ENCODE measurements at regions not wholly inside any gene's neighbourhood (a gene's known extent, or its start where the extent isn't known, plus 50 kb on each side); places are given as distances from the start of the nearest gene placed in this dataset.

GRCh38 chr20:40319741-40320516 lies 369.1 kb downstream of the MAFB start:
- peaks cover 46% of the 10 kb centered on the region for H3K4me1 Mint-ChIP-seq
- H3K36me3 Mint-ChIP-seq: peaks cover 0 to 4% of the 10 kb centered on the region in 2 donors
- no peaks in the 10 kb centered on the region for H4K20me1 ChIP-seq (ENCODE audit: insufficient read depth, low read length)
- no peaks in the 10 kb centered on the region for H3K79me2 ChIP-seq (ENCODE audit: insufficient read depth, low read length)
- intact Hi-C loops (cut with micrococcal nuclease): loop anchor here (5.0 to 10.0 kb wide), 5 partner anchors 145 to 367 kb away; partner anchors contain the start of gene MAFB (in 2 of the 2)
- H3K27ac Mint-ChIP-seq: peak overlapping the region in 2 of 7 donors; percentile 3 to 92
- peaks cover 0 to 6% (median 0%) of the 10 kb centered on the region in 7 donors for H3K9me3 Mint-ChIP-seq
- H3K36me3 ChIP-seq (replicated peaks in 1 of 2; ENCODE audit: control insufficient read depth in 1 of 2, insufficient read depth in 2 of 2, low read length in 2 of 2): no peaks in the 10 kb centered on the region
- H3K27me3 ChIP-seq (ENCODE audit: control insufficient read depth in 2 of 2, insufficient read depth in 2 of 2, low read length in 2 of 2): peaks cover 6 to 7% of the 10 kb centered on the region in 2 donors
- H2AFZ ChIP-seq (ENCODE audit: insufficient read depth, low read depth, low read length, poor library complexity, severe bottlenecking): no peak overlapping the region
- TF ChIP-seq, protein P1, sequence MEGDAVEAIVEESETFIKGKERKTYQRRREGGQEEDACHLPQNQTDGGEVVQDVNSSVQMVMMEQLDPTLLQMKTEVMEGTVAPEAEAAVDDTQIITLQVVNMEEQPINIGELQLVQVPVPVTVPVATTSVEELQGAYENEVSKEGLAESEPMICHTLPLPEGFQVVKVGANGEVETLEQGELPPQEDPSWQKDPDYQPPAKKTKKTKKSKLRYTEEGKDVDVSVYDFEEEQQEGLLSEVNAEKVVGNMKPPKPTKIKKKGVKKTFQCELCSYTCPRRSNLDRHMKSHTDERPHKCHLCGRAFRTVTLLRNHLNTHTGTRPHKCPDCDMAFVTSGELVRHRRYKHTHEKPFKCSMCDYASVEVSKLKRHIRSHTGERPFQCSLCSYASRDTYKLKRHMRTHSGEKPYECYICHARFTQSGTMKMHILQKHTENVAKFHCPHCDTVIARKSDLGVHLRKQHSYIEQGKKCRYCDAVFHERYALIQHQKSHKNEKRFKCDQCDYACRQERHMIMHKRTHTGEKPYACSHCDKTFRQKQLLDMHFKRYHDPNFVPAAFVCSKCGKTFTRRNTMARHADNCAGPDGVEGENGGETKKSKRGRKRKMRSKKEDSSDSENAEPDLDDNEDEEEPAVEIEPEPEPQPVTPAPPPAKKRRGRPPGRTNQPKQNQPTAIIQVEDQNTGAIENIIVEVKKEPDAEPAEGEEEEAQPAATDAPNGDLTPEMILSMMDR (IDR thresholded peaks at IDR 0.05): no peak
- no peak overlapping the region for H3K4me3 Mint-ChIP-seq
- no peak overlapping the region for H3K27ac ChIP-seq (ENCODE audit: low read depth in 1 of 2, low read length in 2 of 2)
- H3K9ac ChIP-seq (ENCODE audit: insufficient read depth, low read length, poor library complexity, severe bottlenecking): no peak overlapping the region
- no peak overlapping the region for H3K4me2 ChIP-seq (replicated peaks; ENCODE audit: extremely low read depth, low read length, poor library complexity, severe bottlenecking)
- DNase-seq: no peak
- peaks cover 8 to 10% (median 8%) of the 10 kb centered on the region in 3 donors for H3K27me3 Mint-ChIP-seq (ENCODE audit: low read depth in 3 of 3)
- no peak overlapping the region for H3K4me3 ChIP-seq (replicated peaks in 1 of 3; ENCODE audit: low read depth in 2 of 3, low read length in 3 of 3)
- 93% methylated on average over 9 of the region's 15 CpGs for WGBS (ENCODE audit: insufficient coverage)
- peaks cover 42 to 45% of the 10 kb centered on the region in 2 donors for H3K4me1 ChIP-seq (ENCODE audit: control insufficient read depth in 1 of 2, insufficient read depth in 2 of 2, low read length in 2 of 2)
- H3K9me3 ChIP-seq (replicated peaks in 1 of 2; ENCODE audit: control insufficient read depth in 1 of 2, insufficient read depth in 1 of 2, low read length in 2 of 2): no peaks in the 10 kb centered on the region

GRCh38 chr20:40319056-40319455 lies 370.0 kb downstream of the MAFB start:
- TF ChIP-seq, protein P1 (IDR thresholded peaks at IDR 0.05): no peak
- Mint-ChIP-seq H3K36me3 (peaks cover 0 to 4% of the 10 kb centered on the region in 2 donors), H3K27ac (no peak overlapping the region), H3K4me1 (peaks cover 41% of the 10 kb centered on the region), H3K9me3 (peaks cover 0 to 6% (median 0%) of the 10 kb centered on the region in 7 donors), H3K4me3 (peak overlapping the region in 1 of 2 donors; percentile 46), H3K27me3 (ENCODE audit: low read depth in 3 of 3) (peaks cover 10 to 14% (median 12%) of the 10 kb centered on the region in 3 donors)
- Histone ChIP-seq H3K4me3 (replicated peaks in 1 of 3; ENCODE audit: low read depth in 2 of 3, low read length in 3 of 3) (no peak overlapping the region), H3K27ac (ENCODE audit: low read depth in 1 of 2, low read length in 2 of 2) (no peak overlapping the region), H3K4me2 (replicated peaks; ENCODE audit: extremely low read depth, low read length, poor library complexity, severe bottlenecking) (no peak overlapping the region), H3K36me3 (replicated peaks in 1 of 2; ENCODE audit: control insufficient read depth in 1 of 2, insufficient read depth in 2 of 2, low read length in 2 of 2) (no peaks in the 10 kb centered on the region), H3K27me3 (ENCODE audit: control insufficient read depth in 2 of 2, insufficient read depth in 2 of 2, low read length in 2 of 2) (peaks cover 11 to 16% of the 10 kb centered on the region in 2 donors), H3K79me2 (ENCODE audit: insufficient read depth, low read length) (no peaks in the 10 kb centered on the region), H3K9me3 (replicated peaks in 1 of 2; ENCODE audit: control insufficient read depth in 1 of 2, insufficient read depth in 1 of 2, low read length in 2 of 2) (no peaks in the 10 kb centered on the region), H4K20me1 (ENCODE audit: insufficient read depth, low read length) (no peaks in the 10 kb centered on the region), H2AFZ (ENCODE audit: insufficient read depth, low read depth, low read length, poor library complexity, severe bottlenecking) (no peak overlapping the region), H3K9ac (ENCODE audit: insufficient read depth, low read length, poor library complexity, severe bottlenecking) (no peak overlapping the region), H3K4me1 (ENCODE audit: control insufficient read depth in 1 of 2, insufficient read depth in 2 of 2, low read length in 2 of 2) (peaks cover 33 to 36% of the 10 kb centered on the region in 2 donors)
- intact Hi-C loops (cut with micrococcal nuclease): no loop called here
- 100% methylated on average over 1 of the region's 3 CpGs for WGBS (ENCODE audit: insufficient coverage)
- DNase-seq: no peak
